Endothelial cell (in vitro differentiated cells): ENCODE measurements at regions not wholly inside any gene's neighbourhood (a gene's known extent, or its start where the extent isn't known, plus 50 kb on each side); places are given as distances from the start of the nearest gene placed in this dataset.

Experiments used
- DNase-seq: peaks from one replicate; pipeline ENCODE4 v3.0.0; 2021; ENCODE audit warnings: low spot score
- H3K27ac Mint-ChIP-seq: one replicate; pipeline ENCODE4 v1.8.0; 2021; ENCODE audit warnings: mixed read lengths, inconsistent platforms; ENCODE audit not compliant: unreplicated experiment
- H3K27me3 Mint-ChIP-seq: one replicate; pipeline ENCODE4 v1.8.0; 2021; ENCODE audit warnings: mild to moderate bottlenecking, moderate library complexity, mixed read lengths, inconsistent platforms; ENCODE audit not compliant: unreplicated experiment
- H3K36me3 Mint-ChIP-seq: one replicate; pipeline ENCODE4 v1.8.0; 2021; ENCODE audit warnings: mild to moderate bottlenecking, low read depth, mixed read lengths, inconsistent platforms; ENCODE audit not compliant: unreplicated experiment
- H3K4me1 Mint-ChIP-seq: one replicate; pipeline ENCODE4 v1.8.0; 2021; ENCODE audit warnings: mild to moderate bottlenecking, mixed read lengths, inconsistent platforms; ENCODE audit not compliant: unreplicated experiment
- H3K4me3 Mint-ChIP-seq: one replicate; pipeline ENCODE4 v1.8.0; 2021; ENCODE audit warnings: mild to moderate bottlenecking, mixed read lengths, inconsistent platforms; ENCODE audit not compliant: unreplicated experiment
- H3K9me3 Mint-ChIP-seq: one replicate; pipeline ENCODE4 v1.8.0; 2021; ENCODE audit warnings: mixed read lengths, inconsistent platforms; ENCODE audit not compliant: unreplicated experiment
- TF ChIP-seq, protein P1 (sequence below): fragments of 200-600 bp; sonication (generic); IDR thresholded peaks from one replicate; pipeline ENCODE4 v1.5.0; 2021; ENCODE audit warnings: antibody characterized with exemption; ENCODE audit not compliant: unreplicated experiment

DNA sequence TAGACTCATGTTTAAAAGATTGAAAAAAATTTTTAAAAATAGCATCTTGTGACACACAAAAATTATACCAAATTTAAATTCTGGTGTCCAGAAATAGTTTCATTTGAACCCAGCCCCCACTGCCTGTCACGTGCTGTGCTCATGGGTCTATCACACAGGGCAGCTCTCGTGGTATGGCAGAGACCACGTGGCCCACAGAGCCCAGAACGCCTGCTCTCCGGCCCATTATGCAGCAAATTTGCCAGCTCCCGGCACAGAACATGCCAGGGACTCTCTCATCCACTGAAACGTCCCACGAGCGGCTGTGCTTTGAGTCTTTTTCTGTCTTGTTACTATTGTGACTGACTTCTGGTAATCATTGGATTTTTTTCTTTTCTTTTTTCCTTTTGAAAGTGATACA is 224.3 kb downstream of the TTLL2 start:
- H3K4me1 Mint-ChIP-seq, result no peaks in the 10 kb centered on the region
- no peak overlapping the region for H3K27ac Mint-ChIP-seq
- H3K9me3 Mint-ChIP-seq, result no peaks in the 10 kb centered on the region
- no peak overlapping the region for H3K4me3 Mint-ChIP-seq
- H3K27me3 Mint-ChIP-seq, result peaks cover 6% of the 10 kb centered on the region
- DNase-seq, result no peak
- H3K36me3 Mint-ChIP-seq, result peaks cover 3% of the 10 kb centered on the region
- TF ChIP-seq, protein P1, sequence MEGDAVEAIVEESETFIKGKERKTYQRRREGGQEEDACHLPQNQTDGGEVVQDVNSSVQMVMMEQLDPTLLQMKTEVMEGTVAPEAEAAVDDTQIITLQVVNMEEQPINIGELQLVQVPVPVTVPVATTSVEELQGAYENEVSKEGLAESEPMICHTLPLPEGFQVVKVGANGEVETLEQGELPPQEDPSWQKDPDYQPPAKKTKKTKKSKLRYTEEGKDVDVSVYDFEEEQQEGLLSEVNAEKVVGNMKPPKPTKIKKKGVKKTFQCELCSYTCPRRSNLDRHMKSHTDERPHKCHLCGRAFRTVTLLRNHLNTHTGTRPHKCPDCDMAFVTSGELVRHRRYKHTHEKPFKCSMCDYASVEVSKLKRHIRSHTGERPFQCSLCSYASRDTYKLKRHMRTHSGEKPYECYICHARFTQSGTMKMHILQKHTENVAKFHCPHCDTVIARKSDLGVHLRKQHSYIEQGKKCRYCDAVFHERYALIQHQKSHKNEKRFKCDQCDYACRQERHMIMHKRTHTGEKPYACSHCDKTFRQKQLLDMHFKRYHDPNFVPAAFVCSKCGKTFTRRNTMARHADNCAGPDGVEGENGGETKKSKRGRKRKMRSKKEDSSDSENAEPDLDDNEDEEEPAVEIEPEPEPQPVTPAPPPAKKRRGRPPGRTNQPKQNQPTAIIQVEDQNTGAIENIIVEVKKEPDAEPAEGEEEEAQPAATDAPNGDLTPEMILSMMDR, result no peak

DNA sequence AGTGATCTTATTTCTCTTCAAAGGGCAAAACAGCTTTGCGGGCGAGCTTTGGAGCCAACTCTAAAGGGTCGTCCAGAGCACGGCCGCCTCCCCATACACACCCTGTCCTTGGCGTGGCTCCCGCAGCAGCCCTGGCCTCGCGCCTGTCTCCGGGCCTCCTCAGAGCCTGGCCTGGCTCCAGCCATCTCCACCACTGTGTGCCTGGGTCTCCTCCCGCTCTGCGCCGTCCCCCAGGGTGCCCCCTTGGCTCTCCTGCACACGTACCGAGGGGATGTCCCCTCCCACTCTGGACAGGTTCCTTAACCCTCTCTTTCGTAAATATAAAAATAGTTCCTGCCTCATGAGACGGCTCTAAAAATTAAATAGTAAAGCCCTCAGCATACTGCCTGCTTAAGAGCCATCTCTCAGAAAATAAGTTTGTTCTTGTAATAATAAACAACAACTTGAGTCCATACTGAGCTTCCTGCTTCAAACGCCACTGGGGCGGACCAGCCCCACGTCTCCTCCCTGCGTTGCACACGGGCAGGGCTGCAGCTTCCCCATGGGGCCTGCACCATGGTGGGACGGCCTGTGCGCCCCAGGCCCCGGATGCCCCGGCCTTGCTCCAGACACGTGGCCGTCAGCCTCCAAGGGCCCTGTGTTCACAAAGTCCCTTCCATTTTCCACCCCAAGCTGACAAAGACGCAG is 226.2 kb downstream of the TTLL2 start:
- Mint-ChIP-seq H3K9me3 (no peaks in the 10 kb centered on the region), H3K4me1 (no peaks in the 10 kb centered on the region), H3K36me3 (peaks cover 4% of the 10 kb centered on the region), H3K27ac (no peak overlapping the region), H3K4me3 (no peak overlapping the region), H3K27me3 (peaks cover 7% of the 10 kb centered on the region)
- TF ChIP-seq, protein P1, result no peak
- no peak for DNase-seq

DNA sequence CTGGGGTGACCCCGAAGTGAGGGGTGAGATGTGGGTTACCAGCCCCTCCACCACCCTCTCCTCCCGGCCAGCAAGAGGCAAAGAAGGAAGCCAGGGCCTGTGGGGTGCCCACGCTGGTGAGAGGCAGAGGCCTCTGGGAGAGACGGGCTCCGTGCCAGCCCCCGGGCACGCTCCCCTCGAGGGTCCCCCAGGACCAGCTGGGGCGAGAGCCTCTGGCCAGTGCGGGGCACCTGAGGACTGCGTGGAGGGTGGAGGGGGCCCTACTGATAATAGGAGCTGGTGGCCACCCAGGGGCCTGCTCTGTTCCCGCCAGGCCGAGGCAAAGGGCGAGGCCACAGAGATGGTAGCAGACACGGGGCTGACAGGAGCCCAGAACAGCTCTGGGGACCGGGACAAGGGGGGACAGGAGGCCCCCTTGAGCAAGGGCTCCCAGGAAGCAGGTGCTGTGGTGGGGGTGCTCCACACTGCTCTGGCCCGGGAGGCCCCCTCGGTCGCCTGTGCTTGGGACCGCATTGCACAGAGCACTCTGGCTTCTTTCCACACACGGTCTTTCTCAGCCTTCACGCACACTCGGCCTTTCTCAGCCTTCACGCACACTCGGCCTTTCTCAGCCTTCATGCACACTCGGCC is 226.9 kb downstream of the TTLL2 start:
- H3K27me3 Mint-ChIP-seq, result peaks cover 7% of the 10 kb centered on the region
- H3K4me3 Mint-ChIP-seq, result no peak overlapping the region
- H3K27ac Mint-ChIP-seq, result no peak overlapping the region
- H3K9me3 Mint-ChIP-seq, result no peaks in the 10 kb centered on the region
- no peak for DNase-seq
- TF ChIP-seq, protein P1, result no peak
- peaks cover 4% of the 10 kb centered on the region for H3K36me3 Mint-ChIP-seq
- no peaks in the 10 kb centered on the region for H3K4me1 Mint-ChIP-seq

DNA sequence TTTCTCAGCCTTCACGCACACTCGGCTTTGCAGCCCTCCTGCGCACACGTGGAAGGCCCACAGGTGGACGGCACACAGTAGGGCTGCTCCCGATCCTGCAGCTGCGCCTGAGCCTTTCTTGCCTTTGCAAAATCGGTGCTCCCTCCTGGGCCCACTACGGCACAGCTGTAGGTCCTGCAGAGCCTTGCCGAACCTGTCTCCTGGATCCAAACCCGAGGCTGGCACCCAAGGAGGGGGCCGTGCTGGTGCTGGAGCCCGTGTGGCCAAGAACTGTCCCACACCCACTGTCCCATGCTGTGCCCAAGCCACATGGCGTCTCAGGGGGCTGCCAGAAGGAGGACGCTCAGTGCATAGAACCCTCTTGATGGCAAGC is 227.4 kb downstream of the TTLL2 start:
- Mint-ChIP-seq H3K4me1 (no peaks in the 10 kb centered on the region), H3K27ac (no peak overlapping the region), H3K36me3 (peaks cover 4% of the 10 kb centered on the region), H3K27me3 (peaks cover 7% of the 10 kb centered on the region), H3K9me3 (no peaks in the 10 kb centered on the region), H3K4me3 (no peak overlapping the region)
- DNase-seq, result no peak
- TF ChIP-seq, protein P1, result no peak
